A673 (cell line): ENCODE measurements at regions not wholly inside any gene's neighbourhood (a gene's known extent, or its start where the extent isn't known, plus 50 kb on each side); places are given as distances from the start of the nearest gene placed in this dataset.

ENCODE experiments used
- BruUV-seq: library from RNA; stranded (reverse); fragments of 400-500 nt; replicated peaks from 2 replicates; lab custom pipeline; 2021; lab: Mats Ljungman, UMichigan
- CTCF ChIA-PET: fragments of 300-600 bp; sonication (Branson Sonifier 250); formaldehyde crosslinking; loops from one replicate; lab custom pipeline; 2022; ENCODE audit warnings: antibody characterized with exemption; lab: Charles Lee
- POLR2A ChIA-PET: fragments of 300-600 bp; sonication (Branson Sonifier 250); formaldehyde crosslinking; loops from one replicate; lab custom pipeline; 2022; ENCODE audit warnings: antibody characterized with exemption; ENCODE audit not compliant: low non-redundant PET; lab: Charles Lee
- DNase-seq: peaks from one replicate; pipeline ENCODE4 v3.0.0-alpha.2; 2015; ENCODE audit warnings: low spot score
- H3K27ac ChIP-seq: fragments of 200-600 bp; sonication (generic); 2 replicates; pipeline ENCODE4 v1.5.1; 2016; ENCODE audit warnings: mixed run types, low read depth, mild to moderate bottlenecking, mixed read lengths, antibody characterized with exemption, low read length; ENCODE audit not compliant: poor library complexity, severe bottlenecking
- H3K27me3 ChIP-seq: fragments of 200-600 bp; sonication (generic); replicated peaks from 2 replicates; pipeline ENCODE4 v1.6.1; 2017; ENCODE audit warnings: mixed run types, low read depth, mild to moderate bottlenecking, mixed read lengths, antibody characterized with exemption, low read length; ENCODE audit not compliant: insufficient read depth, poor library complexity
- H3K36me3 ChIP-seq: fragments of 200-600 bp; sonication (generic); 2 replicates; pipeline ENCODE4 v1.6.1; 2016; ENCODE audit warnings: mixed run types, mild to moderate bottlenecking, mixed read lengths, antibody characterized with exemption, low read length; ENCODE audit not compliant: insufficient read depth, poor library complexity, severe bottlenecking
- H3K4me1 ChIP-seq: fragments of 200-600 bp; sonication (generic); 2 replicates; pipeline ENCODE4 v1.6.1; 2017; ENCODE audit warnings: mixed run types, mild to moderate bottlenecking, mixed read lengths, antibody characterized with exemption, low read length; ENCODE audit not compliant: insufficient read depth, poor library complexity, severe bottlenecking
- H3K4me3 ChIP-seq: fragments of 200-600 bp; sonication (generic); 2 replicates; pipeline ENCODE4 v1.5.1; 2016; ENCODE audit warnings: low read depth, mixed run types, mild to moderate bottlenecking, mixed read lengths, low read length; ENCODE audit not compliant: poor library complexity, severe bottlenecking
- H3K9me3 ChIP-seq: fragments of 200-600 bp; sonication (generic); 2 replicates; pipeline ENCODE4 v1.6.1; 2016; ENCODE audit warnings: mixed run types, low read depth, mild to moderate bottlenecking, mixed read lengths, antibody characterized with exemption, low read length; ENCODE audit not compliant: poor library complexity, severe bottlenecking
- CTCF ChIP-seq: fragments of 300-800, 200-600 bp; sonication (generic); conservative IDR thresholded peaks from 2 replicates; pipeline ENCODE4 v1.5.1; 2017; ENCODE audit warnings: low read depth, mild to moderate bottlenecking, antibody characterized with exemption, low read length, moderate library complexity, mixed read lengths
- EZH2 ChIP-seq: fragments of 200-600 bp; sonication (generic); IDR thresholded peaks from 2 replicates; pipeline ENCODE4 v1.6.1; 2017; ENCODE audit warnings: borderline replicate concordance, low read depth, mild to moderate bottlenecking, mixed read lengths, antibody characterized with exemption, low read length; ENCODE audit not compliant: poor library complexity, severe bottlenecking
- intact Hi-C: fragments of 100-400 bp; cut with micrococcal nuclease; formaldehyde crosslinking; loops from one replicate; pipeline ENCODE4 v1.10.0; 2022; ENCODE audit not compliant: unreplicated experiment

GRCh38 chr7:16951483-16952080 lies 69.8 kb upstream of the AGR3 start:
- CTCF ChIA-PET: no interaction called here
- no peak overlapping the region for H3K27ac ChIP-seq

GRCh38 chr7:16954321-16954720 lies 72.5 kb upstream of the AGR3 start:
- H3K4me3 ChIP-seq: no peak overlapping the region
- CTCF ChIA-PET: no interaction called here
- no peaks in the 10 kb centered on the region for H3K27me3 ChIP-seq
- intact Hi-C loops: no loop called here
- BruUV-seq: no TSS peak
- no peak overlapping the region for H3K27ac ChIP-seq
- H3K4me1 ChIP-seq: peaks cover 17% of the 10 kb centered on the region
- H3K36me3 ChIP-seq: no peaks in the 10 kb centered on the region
- H3K9me3 ChIP-seq: no peaks in the 10 kb centered on the region
- DNase-seq: no peak
- POLR2A ChIA-PET: no interaction called here
- TF ChIP-seq CTCF: no peak
- no peak for TF ChIP-seq EZH2

More at GRCh38 chr7:16951483-16952080, 69.8 kb upstream of the AGR3 start:
- H3K4me1 ChIP-seq: peaks cover 17% of the 10 kb centered on the region
- TF ChIP-seq CTCF (no peak), EZH2 (no peak)
- H3K4me3 ChIP-seq: peak overlapping the region; percentile 21
- no peaks in the 10 kb centered on the region for H3K36me3 ChIP-seq
- POLR2A ChIA-PET: no interaction called here
- peak; percentile 20 for DNase-seq
- BruUV-seq: no TSS peak
- H3K9me3 ChIP-seq: peaks cover 6% of the 10 kb centered on the region
- H3K27me3 ChIP-seq: no peaks in the 10 kb centered on the region
- intact Hi-C loops: no loop called here

- Histone ChIP-seq H3K27ac (no peak overlapping the region), H3K4me3 (no peak overlapping the region), H3K36me3 (no peaks in the 10 kb centered on the region), H3K4me1 (peaks cover 13% of the 10 kb centered on the region), H3K9me3 (no peaks in the 10 kb centered on the region), H3K27me3 (no peaks in the 10 kb centered on the region)
- ChIA-PET POLR2A (no interaction called here), CTCF (no interaction called here)
- TF ChIP-seq EZH2 (no peak), CTCF (no peak)
- intact Hi-C loops: no loop called here
- no TSS peak for BruUV-seq
- no peak for DNase-seq
Observed at GRCh38 chr7:16958724-16959123, 76.9 kb upstream of the AGR3 start.
